K562 (cell line): ENCODE measurements at regions not wholly inside any gene's neighbourhood (a gene's known extent, or its start where the extent isn't known, plus 50 kb on each side); places are given as distances from the start of the nearest gene placed in this dataset.

Experiments
- ARNT ChIP-seq, 2 experiments: fragments of 450-650 bp; IDR thresholded peaks; 2 replicates each; pipeline ENCODE4 v1.6.1; 2016; ENCODE audit warnings: mild to moderate bottlenecking in 1 of 2
- CBX1 ChIP-seq: sonication (generic); IDR thresholded peaks from 2 replicates; pipeline ENCODE4 v1.6.1; 2016; ENCODE audit warnings: antibody characterized with exemption, low read depth, mild to moderate bottlenecking
- EGR1 ChIP-seq: fragments of 450-650 bp; conservative IDR thresholded peaks from 2 replicates; pipeline ENCODE4 v1.6.1; 2017; ENCODE audit warnings: mild to moderate bottlenecking
- HDAC1 ChIP-seq, 2 experiments: fragments of 450-650 bp; IDR thresholded peaks; 2 replicates each; pipeline ENCODE4 v1.6.1; 2016 to 2017; ENCODE audit warnings: inconsistent platforms in 1 of 2, mild to moderate bottlenecking in 1 of 2, moderate library complexity in 1 of 2
- MYNN ChIP-seq, 2 experiments: sonication (generic); formaldehyde crosslinking in 1 of 2; IDR thresholded peaks; 2 replicates each; pipeline versions ENCODE4 v1.5.0 to v1.6.1; 2016 to 2020; ENCODE audit warnings: antibody characterized with exemption in 1 of 2, missing genetic modification reagents in 1 of 2
- NCOA2 ChIP-seq, 2 experiments: fragments of 450-650 bp; IDR thresholded peaks; 2 replicates each; pipeline ENCODE4 v1.6.1; 2018; ENCODE audit warnings: mild to moderate bottlenecking in 2 of 2, moderate library complexity in 1 of 2; ENCODE audit not compliant: partially characterized antibody in 2 of 2
- NFE2 ChIP-seq: IDR thresholded peaks from 2 replicates; pipeline ENCODE4 v1.6.1; 2014; ENCODE audit warnings: antibody characterized with exemption, low read depth
- PHF20 ChIP-seq: fragments of 450-650 bp; IDR thresholded peaks from 2 replicates; pipeline ENCODE4 v1.6.1; 2018; ENCODE audit not compliant: partially characterized antibody
- RAD51 ChIP-seq: fragments of 450-650 bp; IDR thresholded peaks from 2 replicates; pipeline ENCODE4 v1.7.1; 2016; ENCODE audit warnings: low read depth, mild to moderate bottlenecking, borderline replicate concordance
- RBM25 ChIP-seq: fragments of 200-400 bp; formaldehyde crosslinking; IDR thresholded peaks from 2 replicates; pipeline ENCODE4 v1.6.1; 2018; ENCODE audit warnings: low read length, low read depth, moderate library complexity; ENCODE audit not compliant: severe bottlenecking
- SMARCA5 ChIP-seq: fragments of 450-650 bp; IDR thresholded peaks from 2 replicates; pipeline ENCODE4 v1.6.1; 2016
- TCF7L2 ChIP-seq: fragments of 150-350 bp; IDR thresholded peaks from 2 replicates; pipeline ENCODE4 v1.6.1; 2016; ENCODE audit warnings: low read depth, mild to moderate bottlenecking, low read length, moderate library complexity
- TRIM24 ChIP-seq, 2 experiments: fragments of 450-650 bp; IDR thresholded peaks; 2 replicates each; pipeline ENCODE4 v1.6.1; 2016
- ZFP91 ChIP-seq: sonication (generic); formaldehyde crosslinking; IDR thresholded peaks from 2 replicates; pipeline ENCODE4 v1.8.0; 2022; ENCODE audit warnings: mild to moderate bottlenecking, missing genetic modification reagents
- ZNF280B ChIP-seq: fragments of 250-450 bp; sonication (Bioruptor Pico); IDR thresholded peaks from 2 replicates; pipeline ENCODE4 v1.5.1; 2021; ENCODE audit warnings: mild to moderate bottlenecking
- ZNF395 ChIP-seq: fragments of 200-800 bp; sonication (Bioruptor generic); IDR thresholded peaks from 2 replicates; pipeline ENCODE4 v1.6.1; 2017; ENCODE audit warnings: missing genetic modification characterization, missing compliant biosample characterization
- ZNF445 ChIP-seq: fragments of 250-450 bp; sonication (Bioruptor Pico); IDR thresholded peaks from 2 replicates; pipeline ENCODE4 v1.4.0; 2020; ENCODE audit warnings: low read depth, mild to moderate bottlenecking, moderate library complexity
- ZNF561 ChIP-seq: fragments of 450-650 bp; formaldehyde crosslinking; conservative IDR thresholded peaks from 2 replicates; pipeline ENCODE4 v1.4.0; 2020; ENCODE audit warnings: mild to moderate bottlenecking, moderate library complexity
- TF ChIP-seq, protein P1 (sequence below): fragments of 250-450 bp; sonication (Bioruptor Pico); IDR thresholded peaks from 2 replicates; pipeline ENCODE4 v1.5.0; 2021; ENCODE audit warnings: mild to moderate bottlenecking, borderline replicate concordance
- TF ChIP-seq, protein P2 (sequence below): sonication (generic); formaldehyde crosslinking; IDR thresholded peaks from 2 replicates; pipeline ENCODE4 v1.8.0; 2022; ENCODE audit warnings: mild to moderate bottlenecking, low read depth, missing genetic modification reagents

DNA sequence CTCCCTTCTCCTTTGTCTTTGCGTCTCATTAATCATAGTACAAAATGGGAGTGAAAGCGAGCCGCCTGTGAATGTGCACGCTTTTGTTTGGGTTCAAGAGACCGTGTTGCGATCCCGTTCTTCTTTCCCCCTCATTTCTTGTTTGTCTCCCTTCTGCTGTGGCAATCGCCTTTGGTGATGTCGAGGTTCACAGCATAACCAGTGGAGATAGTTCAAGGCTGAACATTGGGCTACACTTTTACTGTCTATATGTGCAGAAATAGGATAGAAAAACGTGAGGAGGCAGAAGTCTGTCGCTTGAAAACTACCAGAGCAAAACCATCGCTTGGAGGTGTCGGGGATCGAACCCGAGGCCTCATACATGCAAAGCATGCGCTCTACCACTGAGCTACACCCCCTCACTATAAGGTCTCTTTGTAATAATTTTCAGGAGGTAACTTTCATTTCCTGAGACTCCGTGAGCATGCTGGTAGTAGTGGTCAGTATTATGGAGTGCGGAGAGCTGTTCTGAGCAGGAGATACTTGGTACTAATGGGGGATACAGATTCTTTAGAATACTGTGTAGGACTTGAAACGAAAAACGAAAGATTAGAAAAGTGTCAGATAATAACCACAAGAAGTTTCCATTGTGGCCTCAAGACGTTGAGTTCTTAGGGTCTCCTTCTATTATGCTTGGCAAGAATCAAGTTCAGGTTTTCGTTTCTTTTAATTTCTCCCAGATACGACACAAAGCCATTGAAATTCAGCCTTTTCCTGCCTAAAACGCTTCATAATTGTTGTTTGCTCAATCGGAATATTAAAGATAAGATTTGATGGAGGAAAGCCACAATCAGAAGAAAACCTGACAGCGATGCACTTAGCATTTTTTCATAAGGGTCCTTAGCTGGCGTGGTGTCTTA is 106.6 kb downstream of the TRIM27 start (continued):
- TF ChIP-seq ARNT (IDR thresholded peaks at IDR 0.05): 0 out of 4 replicates have a peak, but pooled peaks of 1 of the 2 experiments have one; percentile 58
- 0 out of 2 replicates have a peak, but pooled peaks have one; percentile 17 for TF ChIP-seq NFE2
- TF ChIP-seq, protein P1, sequence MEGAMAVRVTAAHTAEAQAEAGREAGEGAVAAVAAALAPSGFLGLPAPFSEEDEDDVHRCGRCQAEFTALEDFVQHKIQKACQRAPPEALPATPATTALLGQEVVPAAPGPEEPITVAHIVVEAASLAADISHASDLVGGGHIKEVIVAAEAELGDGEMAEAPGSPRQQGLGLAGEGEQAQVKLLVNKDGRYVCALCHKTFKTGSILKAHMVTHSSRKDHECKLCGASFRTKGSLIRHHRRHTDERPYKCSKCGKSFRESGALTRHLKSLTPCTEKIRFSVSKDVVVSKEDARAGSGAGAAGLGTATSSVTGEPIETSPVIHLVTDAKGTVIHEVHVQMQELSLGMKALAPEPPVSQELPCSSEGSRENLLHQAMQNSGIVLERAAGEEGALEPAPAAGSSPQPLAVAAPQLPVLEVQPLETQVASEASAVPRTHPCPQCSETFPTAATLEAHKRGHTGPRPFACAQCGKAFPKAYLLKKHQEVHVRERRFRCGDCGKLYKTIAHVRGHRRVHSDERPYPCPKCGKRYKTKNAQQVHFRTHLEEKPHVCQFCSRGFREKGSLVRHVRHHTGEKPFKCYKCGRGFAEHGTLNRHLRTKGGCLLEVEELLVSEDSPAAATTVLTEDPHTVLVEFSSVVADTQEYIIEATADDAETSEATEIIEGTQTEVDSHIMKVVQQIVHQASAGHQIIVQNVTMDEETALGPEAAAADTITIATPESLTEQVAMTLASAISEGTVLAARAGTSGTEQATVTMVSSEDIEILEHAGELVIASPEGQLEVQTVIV: no peak
- no peak for TF ChIP-seq ZNF395 (CRISPR knock-in tag)
- TF ChIP-seq ZNF280B (CRISPR knock-in tag): no peak
- TF ChIP-seq ZNF561 (CRISPR knock-in tag): no peak
- TF ChIP-seq MYNN (IDR thresholded peaks at IDR 0.05): no peak; the same call in 1 of the 2 replicates
- TF ChIP-seq MYNN (CRISPR knock-in tag; IDR thresholded peaks at IDR 0.05): no peak
- no peak for TF ChIP-seq PHF20
- no peak for TF ChIP-seq SMARCA5
- TF ChIP-seq CBX1: no peak
- TF ChIP-seq NCOA2 (IDR thresholded peaks at IDR 0.05; ENCODE audit: partially characterized antibody in 2 of 2): no peak
- no peak for TF ChIP-seq TCF7L2
- TF ChIP-seq RBM25: no peak
- TF ChIP-seq EGR1: no peak
- no peak for TF ChIP-seq RAD51
- TF ChIP-seq TRIM24 (IDR thresholded peaks at IDR 0.05): peak in 1 of 2 experiments; percentile 46; a peak in 1 of 4 replicates
- no peak for TF ChIP-seq ZFP91 (CRISPR knock-in tag)
- TF ChIP-seq HDAC1 (IDR thresholded peaks at IDR 0.05): peak; percentile 60 to 67; a peak in 3 of 4 replicates
- TF ChIP-seq, protein P2, sequence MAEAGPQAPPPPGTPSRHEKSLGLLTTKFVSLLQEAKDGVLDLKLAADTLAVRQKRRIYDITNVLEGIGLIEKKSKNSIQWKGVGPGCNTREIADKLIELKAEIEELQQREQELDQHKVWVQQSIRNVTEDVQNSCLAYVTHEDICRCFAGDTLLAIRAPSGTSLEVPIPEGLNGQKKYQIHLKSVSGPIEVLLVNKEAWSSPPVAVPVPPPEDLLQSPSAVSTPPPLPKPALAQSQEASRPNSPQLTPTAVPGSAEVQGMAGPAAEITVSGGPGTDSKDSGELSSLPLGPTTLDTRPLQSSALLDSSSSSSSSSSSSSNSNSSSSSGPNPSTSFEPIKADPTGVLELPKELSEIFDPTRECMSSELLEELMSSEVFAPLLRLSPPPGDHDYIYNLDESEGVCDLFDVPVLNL (CRISPR knock-in tag): no peak
- no peak for TF ChIP-seq ZNF445 (CRISPR knock-in tag)
